Stimulated activated CD4-positive, alpha-beta T cell treated with anti-CD3 and anti-CD28 coated beads, Interleukin-4, amount 100 ng/mL, for 48 hours (primary cell): ENCODE measurements at regions not wholly inside any gene's neighbourhood (a gene's known extent, or its start where the extent isn't known, plus 50 kb on each side); places are given as distances from the start of the nearest gene placed in this dataset.
A peak's percentile ranks its signal among the peaks of the same experiment; 100 is the strongest.
"Not testable (repeated sequence)": the region's sequence is repeated elsewhere in the genome, so short reads cannot be mapped to it uniquely, and the experiment has no call there.

ENCODE experiments used
- DNase-seq, 2 donors: peaks; one replicate each; pipeline ENCODE4 v3.0.0-alpha.2; 2020; ENCODE audit warnings: low read depth in 2 of 2

GRCh38 chr12:83932011-83932410, 980.6 kb downstream of the SLC6A15 start:
- DNase-seq: no peak

GRCh38 chr12:83931451-83931850, 981.1 kb downstream of the SLC6A15 start:
- no peak for DNase-seq

GRCh38 chr12:83929792-83930191, 982.8 kb downstream of the SLC6A15 start:
- DNase-seq: not testable (repeated sequence)

- DNase-seq: no peak
These were observed 991.6 kb downstream of the SLC6A15 start for GRCh38 chr12:83920821-83921547.

- DNase-seq: no peak
These were observed 993.5 kb downstream of the SLC6A15 start for GRCh38 chr12:83919081-83919480.

- no peak for DNase-seq
These were observed 1008.4 kb downstream of the SLC6A15 start for GRCh38 chr12:83904175-83904574.

GRCh38 chr12:83896416-83896815, 1016.2 kb downstream of the SLC6A15 start:
- DNase-seq: no peak

GRCh38 chr12:83893101-83893500, 1019.5 kb downstream of the SLC6A15 start:
- DNase-seq: no peak

GRCh38 chr12:83889745-83890144, 1022.9 kb downstream of the SLC6A15 start:
- DNase-seq: no peak

GRCh38 chr12:83886479-83886878, 1026.1 kb downstream of the SLC6A15 start:
- DNase-seq: no peak

GRCh38 chr12:83870921-83871599, 1041.5 kb downstream of the SLC6A15 start:
- not testable (repeated sequence) for DNase-seq

GRCh38 chr12:83866477-83866876, 1046.1 kb downstream of the SLC6A15 start:
- no peak for DNase-seq

GRCh38 chr12:83865431-83865830, 1047.2 kb downstream of the SLC6A15 start:
- DNase-seq: no peak

GRCh38 chr12:83864054-83864453, 1048.5 kb downstream of the SLC6A15 start:
- no peak for DNase-seq

- DNase-seq: no peak
These were observed 1053.6 kb downstream of the SLC6A15 start for GRCh38 chr12:83859021-83859420.

GRCh38 chr12:83856803-83857202, 1055.8 kb downstream of the SLC6A15 start:
- no peak for DNase-seq

- DNase-seq: no peak
These were observed 1062.1 kb downstream of the SLC6A15 start for GRCh38 chr12:83850531-83850930.

- no peak for DNase-seq
These were observed 1063.9 kb downstream of the SLC6A15 start for GRCh38 chr12:83848702-83849101.

- no peak for DNase-seq
These were observed 1069.1 kb downstream of the SLC6A15 start for GRCh38 chr12:83843541-83843940.

- DNase-seq: no peak
These were observed 1071.0 kb downstream of the SLC6A15 start for GRCh38 chr12:83841620-83842019.

- DNase-seq: no peak
These were observed 1084.7 kb downstream of the SLC6A15 start for GRCh38 chr12:83827860-83828259.

- no peak for DNase-seq
These were observed 1085.4 kb downstream of the SLC6A15 start for GRCh38 chr12:83827193-83827592.

- peak; percentile 16 to 30 for DNase-seq
These were observed 1086.5 kb downstream of the SLC6A15 start for GRCh38 chr12:83826112-83826511.
